A549 (cell line): ENCODE measurements at regions not wholly inside any gene's neighbourhood (a gene's known extent, or its start where the extent isn't known, plus 50 kb on each side); places are given as distances from the start of the nearest gene placed in this dataset.

ENCODE experiments used
- ATAC-seq, 2 experiments: fragments of 200-7000 bp in 1 of 2; fragments of >200 bp in 1 of 2; cut with Nextera tagmentation in 1 of 2; cut with Tn5 transposase in 1 of 2; 3 replicates each; pipeline versions ENCODE4 v1.8.0 to v1.9.1; 2018 to 2020; ENCODE audit warnings: mild to moderate bottlenecking in 1 of 2, moderate library complexity in 1 of 2
- CTCF ChIA-PET: fragments of 300-600 bp; sonication (Branson Sonifier 250); formaldehyde crosslinking; extraction: SDS; loops from one replicate; lab custom pipeline; 2021; ENCODE audit warnings: antibody characterized with exemption, inconsistent platforms; lab: Yijun Ruan, JAX
- POLR2A ChIA-PET: fragments of 350-600 bp; formaldehyde crosslinking; extraction: SDS; loops from one replicate; lab custom pipeline; 2021; ENCODE audit warnings: antibody characterized with exemption, inconsistent platforms; lab: Yijun Ruan, JAX
- DNase-seq, 2 experiments: peaks; one replicate each; pipeline versions ENCODE4 v3.0.0 to v3.0.0-alpha.2; 2011 to 2016; ENCODE audit warnings: low read depth in 1 of 2, low spot score in 1 of 2
- FAIRE-seq: peaks from 2 replicates; lab custom pipeline; 2011; peaks lifted over from hg19 to GRCh38; lab: Jason Lieb, UNC
- H3K27ac ChIP-seq, 2 experiments: fragments of >200 bp; sonication (Bioruptor Twin); formaldehyde crosslinking; 3 replicates each; pipeline ENCODE4 v1.5.1; 2016 to 2017
- H3K4me1 ChIP-seq: fragments of >200 bp; sonication (Bioruptor Twin); formaldehyde crosslinking; 3 replicates; pipeline ENCODE4 v1.6.1; 2016
- H3K4me2 ChIP-seq: fragments of >200 bp; sonication (Bioruptor Twin); formaldehyde crosslinking; 3 replicates; pipeline ENCODE4 v1.6.1; 2016
- H3K4me3 ChIP-seq: fragments of >200 bp; sonication (Bioruptor Twin); formaldehyde crosslinking; 3 replicates; pipeline ENCODE4 v1.5.1; 2016
- H3K9me3 ChIP-seq: fragments of >200 bp; sonication (Bioruptor Twin); formaldehyde crosslinking; 3 replicates; pipeline ENCODE4 v1.6.1; 2016
- ATOH8 ChIP-seq: fragments of 250-450 bp; sonication (Bioruptor Pico); IDR thresholded peaks from 2 replicates; pipeline ENCODE4 v1.5.0; 2020; ENCODE audit warnings: low read depth, mild to moderate bottlenecking, moderate library complexity
- CBX8 ChIP-seq: fragments of 200-600 bp; sonication (generic); IDR thresholded peaks from 2 replicates; pipeline ENCODE4 v1.6.1; 2016
- CEBPB ChIP-seq, 2 experiments: fragments of >200 bp in 1 of 2; sonication (Bioruptor Twin) in 1 of 2; formaldehyde crosslinking in 1 of 2; IDR thresholded peaks; 2 replicates each; pipeline ENCODE4 v1.6.1; 2012 to 2016
- CHD2 ChIP-seq: fragments of 150-350 bp; IDR thresholded peaks from 2 replicates; pipeline ENCODE4 v1.6.1; 2014; ENCODE audit warnings: low read length; ENCODE audit not compliant: partially characterized antibody
- CHD4 ChIP-seq: fragments of 200-600 bp; sonication (generic); IDR thresholded peaks from 2 replicates; pipeline ENCODE4 v1.6.1; 2016; ENCODE audit warnings: antibody characterized with exemption, mild to moderate bottlenecking, borderline replicate concordance
- FOSB ChIP-seq: fragments of 250-450 bp; sonication (Bioruptor Pico); IDR thresholded peaks from 2 replicates; pipeline ENCODE4 v1.5.0; 2020; ENCODE audit warnings: mild to moderate bottlenecking, moderate library complexity
- FOSL2 ChIP-seq, 2 experiments: fragments of 450-650 bp in 1 of 2; fragments of >200 bp in 1 of 2; sonication (Bioruptor Twin) in 1 of 2; formaldehyde crosslinking; IDR thresholded peaks; 2 replicates each; pipeline versions ENCODE4 v1.5.0 to v1.6.1; 2016 to 2020; ENCODE audit warnings: mild to moderate bottlenecking in 1 of 2, moderate library complexity in 1 of 2
- FOXS1 ChIP-seq: fragments of 250-450 bp; sonication (Bioruptor Pico); IDR thresholded peaks from 2 replicates; pipeline ENCODE4 v1.5.0; 2020; ENCODE audit warnings: mild to moderate bottlenecking, moderate library complexity
- HDAC2 ChIP-seq: fragments of 200-600 bp; sonication (generic); IDR thresholded peaks from 2 replicates; pipeline ENCODE4 v1.6.1; 2016
- HEYL ChIP-seq: fragments of 250-450 bp; sonication (Bioruptor Pico); IDR thresholded peaks from 2 replicates; pipeline ENCODE4 v1.8.0; 2021; ENCODE audit warnings: mild to moderate bottlenecking, moderate library complexity
- HOXB5 ChIP-seq: fragments of 250-450 bp; sonication (Bioruptor Pico); IDR thresholded peaks from 2 replicates; pipeline ENCODE4 v1.5.0; 2020; ENCODE audit warnings: mild to moderate bottlenecking, moderate library complexity
- JUNB ChIP-seq: fragments of >200 bp; sonication (Bioruptor Twin); formaldehyde crosslinking; IDR thresholded peaks from 2 replicates; pipeline ENCODE4 v1.6.1; 2016
- MAFK ChIP-seq: fragments of 450-650 bp; IDR thresholded peaks from 2 replicates; pipeline ENCODE4 v1.6.1; 2014; ENCODE audit not compliant: partially characterized antibody
- MAX ChIP-seq: IDR thresholded peaks from 2 replicates; pipeline ENCODE4 v1.6.1; 2012
- MAZ ChIP-seq: fragments of 150-350 bp; IDR thresholded peaks from 2 replicates; pipeline ENCODE4 v1.6.1; 2014; ENCODE audit warnings: antibody characterized with exemption, low read depth, low read length, borderline replicate concordance
- NFE2L2 ChIP-seq: fragments of 150-350 bp; conservative IDR thresholded peaks from 2 replicates; pipeline ENCODE4 v1.6.1; 2014; ENCODE audit warnings: low read length
- NPAS2 ChIP-seq: fragments of 250-450 bp; sonication (Bioruptor Pico); IDR thresholded peaks from 2 replicates; pipeline ENCODE4 v1.8.0; 2022; ENCODE audit warnings: mild to moderate bottlenecking, moderate library complexity, borderline replicate concordance
- PHF8 ChIP-seq: fragments of 200-600 bp; sonication (generic); IDR thresholded peaks from 2 replicates; pipeline ENCODE4 v1.6.1; 2016; ENCODE audit warnings: low read depth, mild to moderate bottlenecking, antibody characterized with exemption, moderate library complexity, borderline replicate concordance
- RARB ChIP-seq: fragments of 250-450 bp; sonication (Bioruptor Pico); IDR thresholded peaks from 2 replicates; pipeline ENCODE4 v1.8.0; 2021; ENCODE audit warnings: mild to moderate bottlenecking, moderate library complexity
- REST ChIP-seq: fragments of 200-600 bp; sonication (generic); IDR thresholded peaks from 2 replicates; pipeline ENCODE4 v1.6.1; 2016; ENCODE audit warnings: antibody characterized with exemption, mild to moderate bottlenecking, moderate library complexity
- SMC3 ChIP-seq: fragments of >200 bp; sonication (Bioruptor Twin); formaldehyde crosslinking; IDR thresholded peaks from 3 replicates; pipeline ENCODE4 v1.6.1; 2018; ENCODE audit warnings: inconsistent platforms
- SREBF2 ChIP-seq: fragments of 450-650 bp; IDR thresholded peaks from 2 replicates; pipeline ENCODE4 v1.6.1; 2014; ENCODE audit warnings: mild to moderate bottlenecking, moderate library complexity
- ZFP36 ChIP-seq: fragments of 450-650 bp; IDR thresholded peaks from 2 replicates; pipeline ENCODE4 v1.6.1; 2014; ENCODE audit warnings: borderline replicate concordance; ENCODE audit not compliant: partially characterized antibody
- ZSCAN20 ChIP-seq: fragments of 250-450 bp; sonication (Bioruptor Pico); IDR thresholded peaks from 2 replicates; pipeline ENCODE4 v1.8.0; 2022; ENCODE audit warnings: mild to moderate bottlenecking, moderate library complexity
- WGBS: methylation state at CpG from one replicate; pipeline ENCODE4 v1.1.6; 2017; ENCODE audit errors: missing lambda C conversion rate; 5-methylcytosine and 5-hydroxymethylcytosine counted together
- TF ChIP-seq, protein P1 (sequence below): fragments of 450-650 bp; IDR thresholded peaks from 2 replicates; pipeline ENCODE4 v1.6.1; 2014; ENCODE audit warnings: antibody characterized with exemption
- TF ChIP-seq, protein P2 (sequence below): fragments of >200 bp; sonication (Bioruptor Twin); formaldehyde crosslinking; IDR thresholded peaks from 2 replicates; pipeline ENCODE4 v1.6.1; 2016

GRCh38 chr7:68152205-68152604, 1155.6 kb downstream of the TYW1 start:
- DNase-seq, result no peak
- H3K9me3 ChIP-seq, result no peaks in the 10 kb centered on the region
- no peak overlapping the region for H3K27ac ChIP-seq
- no peak for ATAC-seq
- H3K4me3 ChIP-seq, result no peak overlapping the region
- ChIA-PET POLR2A (no interaction called here), CTCF (no interaction called here)
- no peaks in the 10 kb centered on the region for H3K4me1 ChIP-seq
- 18% methylated on average over 2 of the region's 2 CpGs for WGBS
- no peak overlapping the region for H3K4me2 ChIP-seq
- FAIRE-seq, result no peak
- no peak for TF ChIP-seq HOXB5
- no peak for TF ChIP-seq JUNB
- no peak for TF ChIP-seq MAFK
- TF ChIP-seq PHF8, result no peak
- TF ChIP-seq, protein P1, sequence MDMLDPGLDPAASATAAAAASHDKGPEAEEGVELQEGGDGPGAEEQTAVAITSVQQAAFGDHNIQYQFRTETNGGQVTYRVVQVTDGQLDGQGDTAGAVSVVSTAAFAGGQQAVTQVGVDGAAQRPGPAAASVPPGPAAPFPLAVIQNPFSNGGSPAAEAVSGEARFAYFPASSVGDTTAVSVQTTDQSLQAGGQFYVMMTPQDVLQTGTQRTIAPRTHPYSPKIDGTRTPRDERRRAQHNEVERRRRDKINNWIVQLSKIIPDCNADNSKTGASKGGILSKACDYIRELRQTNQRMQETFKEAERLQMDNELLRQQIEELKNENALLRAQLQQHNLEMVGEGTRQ, result no peak
- TF ChIP-seq FOXS1 (CRISPR knock-in tag), result no peak
- TF ChIP-seq FOSB (CRISPR knock-in tag), result no peak
- TF ChIP-seq RARB (CRISPR knock-in tag), result no peak
- TF ChIP-seq MAZ, result no peak
- TF ChIP-seq CHD4, result no peak
- no peak for TF ChIP-seq HEYL (CRISPR knock-in tag)
- TF ChIP-seq CBX8, result no peak
- no peak for TF ChIP-seq CHD2
- TF ChIP-seq ZFP36, result no peak

GRCh38 chr7:68155676-68156075, 1159.0 kb downstream of the TYW1 start:
- Histone ChIP-seq H3K27ac (no peak overlapping the region), H3K4me3 (no peak overlapping the region), H3K4me1 (no peaks in the 10 kb centered on the region), H3K9me3 (no peaks in the 10 kb centered on the region), H3K4me2 (no peak overlapping the region)
- FAIRE-seq, result no peak
- POLR2A ChIA-PET, result no interaction called here
- 6% methylated on average over 2 of the region's 2 CpGs for WGBS
- TF ChIP-seq ATOH8 (CRISPR knock-in tag), result no peak
- TF ChIP-seq ZSCAN20 (CRISPR knock-in tag), result no peak
- no peak for TF ChIP-seq NFE2L2
- no peak for TF ChIP-seq HDAC2
- TF ChIP-seq CEBPB (IDR thresholded peaks at IDR 0.05), result no peak
- no peak for TF ChIP-seq REST
- TF ChIP-seq SMC3, result no peak
- TF ChIP-seq FOSL2 (IDR thresholded peaks at IDR 0.05), result peak; percentile 27; the same call in 1 of the 2 replicates
- TF ChIP-seq FOSL2 (CRISPR knock-in tag; IDR thresholded peaks at IDR 0.05), result no peak
- no peak for TF ChIP-seq SREBF2
- TF ChIP-seq, protein P2, sequence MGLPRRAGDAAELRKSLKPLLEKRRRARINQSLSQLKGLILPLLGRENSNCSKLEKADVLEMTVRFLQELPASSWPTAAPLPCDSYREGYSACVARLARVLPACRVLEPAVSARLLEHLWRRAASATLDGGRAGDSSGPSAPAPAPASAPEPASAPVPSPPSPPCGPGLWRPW, result no peak
- TF ChIP-seq JUNB, result peak; percentile 28; the same call in 1 of the 2 replicates
- TF ChIP-seq MAX, result no peak
- TF ChIP-seq NPAS2, result no peak
- CTCF ChIA-PET, result no interaction called here
- no peak for DNase-seq
- ATAC-seq, result no peak
